Endothelial cell (in vitro differentiated cells): ENCODE measurements at regions not wholly inside any gene's neighbourhood (a gene's known extent, or its start where the extent isn't known, plus 50 kb on each side); places are given as distances from the start of the nearest gene placed in this dataset.
"Not testable (repeated sequence)": the region's sequence is repeated elsewhere in the genome, so short reads cannot be mapped to it uniquely, and the experiment has no call there.

Experiments used
- DNase-seq: peaks from one replicate; pipeline ENCODE4 v3.0.0; 2021; ENCODE audit warnings: low spot score
- H3K27ac Mint-ChIP-seq: one replicate; pipeline ENCODE4 v1.8.0; 2021; ENCODE audit warnings: mixed read lengths, inconsistent platforms; ENCODE audit not compliant: unreplicated experiment
- H3K27me3 Mint-ChIP-seq: one replicate; pipeline ENCODE4 v1.8.0; 2021; ENCODE audit warnings: mild to moderate bottlenecking, moderate library complexity, mixed read lengths, inconsistent platforms; ENCODE audit not compliant: unreplicated experiment
- H3K36me3 Mint-ChIP-seq: one replicate; pipeline ENCODE4 v1.8.0; 2021; ENCODE audit warnings: mild to moderate bottlenecking, low read depth, mixed read lengths, inconsistent platforms; ENCODE audit not compliant: unreplicated experiment
- H3K4me1 Mint-ChIP-seq: one replicate; pipeline ENCODE4 v1.8.0; 2021; ENCODE audit warnings: mild to moderate bottlenecking, mixed read lengths, inconsistent platforms; ENCODE audit not compliant: unreplicated experiment
- H3K4me3 Mint-ChIP-seq: one replicate; pipeline ENCODE4 v1.8.0; 2021; ENCODE audit warnings: mild to moderate bottlenecking, mixed read lengths, inconsistent platforms; ENCODE audit not compliant: unreplicated experiment
- H3K9me3 Mint-ChIP-seq: one replicate; pipeline ENCODE4 v1.8.0; 2021; ENCODE audit warnings: mixed read lengths, inconsistent platforms; ENCODE audit not compliant: unreplicated experiment
- CTCF ChIP-seq: fragments of 200-600 bp; sonication (generic); IDR thresholded peaks from one replicate; pipeline ENCODE4 v1.5.0; 2021; ENCODE audit warnings: antibody characterized with exemption; ENCODE audit not compliant: unreplicated experiment

- H3K36me3 Mint-ChIP-seq, result no peaks in the 10 kb centered on the region
- H3K9me3 Mint-ChIP-seq, result no peaks in the 10 kb centered on the region
- H3K27me3 Mint-ChIP-seq, result peaks cover 7% of the 10 kb centered on the region
- H3K4me1 Mint-ChIP-seq, result peaks cover 62% of the 10 kb centered on the region
- H3K27ac Mint-ChIP-seq, result peak overlapping the region; percentile 87
- H3K4me3 Mint-ChIP-seq, result peak overlapping the region; percentile 64
- peak; percentile 78 for DNase-seq
- peak; percentile 73 for TF ChIP-seq CTCF
These were observed 66.6 kb upstream of the CCDC167 start for GRCh38 chr6:37566111-37566949.

DNA sequence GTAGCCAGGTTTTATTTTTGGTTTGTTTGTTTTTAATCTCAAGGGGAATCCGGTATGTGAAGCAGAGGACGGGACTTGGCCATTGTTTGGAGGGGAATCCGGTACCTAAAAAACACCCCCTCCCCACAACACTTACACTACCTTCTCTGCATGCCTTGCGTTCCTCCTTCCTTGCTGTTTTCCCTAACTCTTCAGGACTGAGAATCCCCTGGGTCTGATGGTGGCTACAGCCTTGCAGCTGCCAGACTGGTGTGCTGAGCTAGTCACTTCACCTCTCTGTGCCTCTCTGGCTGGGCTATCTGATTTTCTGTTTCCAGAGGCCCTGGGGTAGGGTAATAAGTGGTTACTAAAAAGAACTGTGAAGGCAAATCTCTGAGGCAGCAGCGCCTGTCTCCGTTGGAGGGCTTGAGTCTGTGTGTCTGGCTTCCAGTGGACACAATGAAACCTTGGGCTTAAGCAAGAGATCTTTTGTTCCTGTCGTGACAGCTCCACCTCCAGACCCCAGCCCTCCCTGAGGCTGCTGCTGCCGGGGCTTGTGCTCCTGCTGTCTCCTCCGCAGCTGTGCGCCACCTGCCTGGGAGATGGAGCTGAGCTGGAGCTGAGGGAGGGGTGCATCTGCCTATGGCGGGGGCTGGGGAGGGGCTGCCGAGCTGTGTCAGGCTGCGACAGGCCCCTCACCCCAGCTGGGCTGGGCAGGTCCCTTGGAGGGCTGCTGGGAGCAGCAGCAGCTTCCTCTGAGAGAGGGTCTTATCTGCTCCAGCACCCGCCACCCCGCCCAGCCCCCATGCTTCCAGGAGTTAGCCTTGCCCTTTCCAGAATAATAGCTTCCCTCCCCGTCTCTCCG, 65.8 kb upstream of the CCDC167 start:
- no peaks in the 10 kb centered on the region for H3K36me3 Mint-ChIP-seq
- peaks cover 62% of the 10 kb centered on the region for H3K4me1 Mint-ChIP-seq
- H3K27ac Mint-ChIP-seq, result peak overlapping the region; percentile 87
- no peak overlapping the region for H3K4me3 Mint-ChIP-seq
- peaks cover 8% of the 10 kb centered on the region for H3K27me3 Mint-ChIP-seq
- no peaks in the 10 kb centered on the region for H3K9me3 Mint-ChIP-seq
- DNase-seq, result peak; percentile 63
- TF ChIP-seq CTCF, result no peak

DNA sequence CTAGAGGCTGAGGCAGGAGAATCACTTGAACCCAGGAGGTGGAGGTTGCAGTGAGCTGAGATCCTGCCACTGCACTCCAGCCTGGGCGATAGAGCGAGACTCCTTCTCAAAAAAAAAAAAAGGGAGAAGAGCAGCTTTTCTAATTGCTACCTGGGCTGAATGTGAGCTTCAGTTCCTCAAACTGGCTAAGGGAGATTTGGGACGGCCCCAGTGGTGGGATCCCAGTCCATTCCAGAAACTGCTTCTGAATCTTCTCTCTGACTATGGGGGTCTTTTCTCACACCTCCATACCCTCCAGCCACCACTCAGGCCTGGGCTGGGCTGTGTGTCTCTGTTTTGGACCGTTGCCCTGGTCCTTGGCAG, 63.2 kb upstream of the CCDC167 start:
- H3K27me3 Mint-ChIP-seq, DNase-seq, H3K36me3 Mint-ChIP-seq, H3K27ac Mint-ChIP-seq, H3K4me3 Mint-ChIP-seq, H3K9me3 Mint-ChIP-seq: not testable (repeated sequence)
- peaks cover 45% of the 10 kb centered on the region for H3K4me1 Mint-ChIP-seq

DNA sequence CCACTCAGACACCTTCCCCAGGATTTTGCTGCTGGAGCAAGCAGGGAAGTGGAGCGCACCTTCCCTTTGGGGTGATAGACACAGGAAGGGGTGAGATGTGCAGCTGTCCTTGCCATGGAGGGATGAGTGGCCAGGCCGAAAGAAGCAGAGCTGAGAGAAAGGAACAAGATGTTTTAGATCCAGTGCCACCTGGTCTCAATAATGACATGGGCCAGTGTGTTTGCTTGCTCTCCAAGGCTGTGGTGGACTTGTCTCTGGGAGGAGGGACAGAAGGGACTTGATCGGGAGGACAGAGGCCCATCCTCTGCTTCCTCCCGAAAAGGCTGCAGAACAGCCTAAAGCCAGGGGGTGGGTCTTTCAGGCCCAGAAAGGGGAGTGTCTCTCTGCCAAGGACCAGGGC, 61.7 kb upstream of the CCDC167 start:
- TF ChIP-seq CTCF, result no peak
- H3K4me3 Mint-ChIP-seq, result no peak overlapping the region
- DNase-seq, result no peak
- no peak overlapping the region for H3K27ac Mint-ChIP-seq
- no peaks in the 10 kb centered on the region for H3K9me3 Mint-ChIP-seq
- no peaks in the 10 kb centered on the region for H3K36me3 Mint-ChIP-seq
- H3K27me3 Mint-ChIP-seq, result peaks cover 8% of the 10 kb centered on the region
- H3K4me1 Mint-ChIP-seq, result peaks cover 30% of the 10 kb centered on the region

- no peak for DNase-seq
- peak overlapping the region; percentile 21 for H3K4me3 Mint-ChIP-seq
- peaks cover 11% of the 10 kb centered on the region for H3K27me3 Mint-ChIP-seq
- peaks cover 27% of the 10 kb centered on the region for H3K4me1 Mint-ChIP-seq
- no peak for TF ChIP-seq CTCF
- no peaks in the 10 kb centered on the region for H3K9me3 Mint-ChIP-seq
- no peaks in the 10 kb centered on the region for H3K36me3 Mint-ChIP-seq
- no peak overlapping the region for H3K27ac Mint-ChIP-seq
These were observed 61.0 kb upstream of the CCDC167 start for GRCh38 chr6:37560737-37561103.
